Neural progenitor cell (in vitro differentiated cells): ENCODE measurements at regions not wholly inside any gene's neighbourhood (a gene's known extent, or its start where the extent isn't known, plus 50 kb on each side); places are given as distances from the start of the nearest gene placed in this dataset.

Experiments used
- DNase-seq: peaks from one replicate; pipeline ENCODE4 v3.0.0-alpha.2; 2016; ENCODE audit warnings: low spot score
- H2AFZ ChIP-seq: fragments of 200-600 bp; sonication (generic); replicated peaks from 2 replicates; pipeline ENCODE4 v1.6.1; 2016; ENCODE audit warnings: antibody characterized with exemption
- H3F3A ChIP-seq: fragments of 200-600 bp; sonication (generic); 2 replicates; pipeline ENCODE4 v1.6.1; 2016; ENCODE audit warnings: antibody characterized with exemption, low read depth
- H3K27ac ChIP-seq: fragments of 200-600 bp; sonication (generic); 2 replicates; pipeline ENCODE4 v1.5.1; 2016; ENCODE audit warnings: mild to moderate bottlenecking
- H3K27me3 ChIP-seq: fragments of 200-600 bp; sonication (generic); 2 replicates; pipeline ENCODE4 v1.6.1; 2016; ENCODE audit warnings: mild to moderate bottlenecking, moderate library complexity
- H3K36me3 ChIP-seq: fragments of 200-600 bp; sonication (generic); 2 replicates; pipeline ENCODE4 v1.5.1; 2016
- H3K4me1 ChIP-seq: fragments of 200-600 bp; sonication (generic); 2 replicates; pipeline ENCODE4 v1.6.1; 2016; ENCODE audit warnings: mixed run types
- H3K4me2 ChIP-seq: fragments of 200-600 bp; sonication (generic); 2 replicates; pipeline ENCODE4 v1.6.1; 2016
- H3K4me3 ChIP-seq: fragments of 200-600 bp; sonication (generic); 2 replicates; pipeline ENCODE4 v1.5.1; 2016
- H3K79me2 ChIP-seq: fragments of 200-600 bp; sonication (generic); 2 replicates; pipeline ENCODE4 v1.6.1; 2016; ENCODE audit warnings: low read depth
- H3K9ac ChIP-seq: fragments of 200-600 bp; sonication (generic); 2 replicates; pipeline ENCODE4 v1.6.1; 2016
- H3K9me3 ChIP-seq: fragments of 200-600 bp; sonication (generic); 2 replicates; pipeline ENCODE4 v1.5.1; 2016; ENCODE audit warnings: low read depth
- H4K20me1 ChIP-seq: fragments of 200-600 bp; sonication (generic); 2 replicates; pipeline ENCODE4 v1.6.1; 2016; ENCODE audit warnings: low read depth
- H3K27ac Mint-ChIP-seq: 3 replicates; pipeline ENCODE4 v1.8.0; 2021; ENCODE audit warnings: mixed read lengths
- H3K27me3 Mint-ChIP-seq: 2 replicates; pipeline ENCODE4 v1.8.0; 2022; ENCODE audit warnings: low read depth, mild to moderate bottlenecking, inconsistent platforms, moderate library complexity, mixed read lengths; ENCODE audit not compliant: insufficient read depth
- H3K36me3 Mint-ChIP-seq: 3 replicates; pipeline ENCODE4 v1.8.0; 2021; ENCODE audit warnings: mixed read lengths
- H3K4me1 Mint-ChIP-seq: 3 replicates; pipeline ENCODE4 v1.8.0; 2021; ENCODE audit warnings: mixed read lengths
- H3K4me3 Mint-ChIP-seq: 3 replicates; pipeline ENCODE4 v1.8.0; 2021; ENCODE audit warnings: mild to moderate bottlenecking, moderate library complexity, mixed read lengths
- H3K9me3 Mint-ChIP-seq: 3 replicates; pipeline ENCODE4 v1.8.0; 2020; ENCODE audit warnings: mixed read lengths
- CTCF ChIP-seq: fragments of 200-600 bp; sonication (generic); IDR thresholded peaks from 2 replicates; pipeline ENCODE4 v1.5.1; 2017; ENCODE audit warnings: antibody characterized with exemption, mild to moderate bottlenecking
- EZH2 ChIP-seq: fragments of 200-600 bp; sonication (generic); IDR thresholded peaks from 2 replicates; pipeline ENCODE4 v1.6.1; 2017; ENCODE audit warnings: antibody characterized with exemption, mild to moderate bottlenecking, moderate library complexity
- EZH2phosphoT487 ChIP-seq: fragments of 200-600 bp; sonication (generic); IDR thresholded peaks from 2 replicates; pipeline ENCODE4 v1.6.1; 2017; ENCODE audit warnings: antibody characterized with exemption

- no peak for DNase-seq
- Histone ChIP-seq H3K27ac (no peak overlapping the region), H3K4me1 (no peaks in the 10 kb centered on the region), H3F3A (no peaks in the 10 kb centered on the region), H4K20me1 (no peaks in the 10 kb centered on the region), H3K4me3 (no peak overlapping the region), H3K9me3 (no peaks in the 10 kb centered on the region), H3K9ac (no peak overlapping the region), H3K36me3 (no peaks in the 10 kb centered on the region), H3K4me2 (no peak overlapping the region), H3K27me3 (no peaks in the 10 kb centered on the region), H3K79me2 (no peaks in the 10 kb centered on the region), H2AFZ (no peak overlapping the region)
- Mint-ChIP-seq H3K27me3 (no peaks in the 10 kb centered on the region), H3K4me3 (no peak overlapping the region), H3K4me1 (no peaks in the 10 kb centered on the region), H3K9me3 (no peaks in the 10 kb centered on the region), H3K27ac (no peak overlapping the region), H3K36me3 (no peaks in the 10 kb centered on the region)
- TF ChIP-seq EZH2 (no peak), EZH2phosphoT487 (no peak), CTCF (no peak)
Observed at GRCh38 chr4:13207226-13207625, 276.9 kb downstream of the RAB28 start.

GRCh38 chr4:13203101-13203500, 281.0 kb downstream of the RAB28 start:
- Histone ChIP-seq H3F3A (no peaks in the 10 kb centered on the region), H2AFZ (no peak overlapping the region), H3K4me3 (no peak overlapping the region), H4K20me1 (no peaks in the 10 kb centered on the region), H3K79me2 (no peaks in the 10 kb centered on the region), H3K27ac (no peak overlapping the region), H3K27me3 (no peaks in the 10 kb centered on the region), H3K4me1 (no peaks in the 10 kb centered on the region), H3K9me3 (no peaks in the 10 kb centered on the region), H3K9ac (no peak overlapping the region), H3K4me2 (no peak overlapping the region), H3K36me3 (no peaks in the 10 kb centered on the region)
- TF ChIP-seq CTCF: no peak
- TF ChIP-seq EZH2: no peak
- no peak for TF ChIP-seq EZH2phosphoT487
- Mint-ChIP-seq H3K4me1 (peaks cover 2% of the 10 kb centered on the region), H3K4me3 (no peak overlapping the region), H3K27ac (no peak overlapping the region), H3K27me3 (no peaks in the 10 kb centered on the region), H3K36me3 (no peaks in the 10 kb centered on the region), H3K9me3 (no peaks in the 10 kb centered on the region)
- no peak for DNase-seq

- H3K9me3 ChIP-seq: no peaks in the 10 kb centered on the region
- no peak overlapping the region for H3K4me2 ChIP-seq
- TF ChIP-seq CTCF: no peak
- H3K9ac ChIP-seq: no peak overlapping the region
- H3K27ac Mint-ChIP-seq: no peak overlapping the region
- no peaks in the 10 kb centered on the region for H3K27me3 ChIP-seq
- H3K36me3 ChIP-seq: no peaks in the 10 kb centered on the region
- H3K36me3 Mint-ChIP-seq: no peaks in the 10 kb centered on the region
- H3K4me3 ChIP-seq: no peak overlapping the region
- H3K4me1 ChIP-seq: no peaks in the 10 kb centered on the region
- H3K4me3 Mint-ChIP-seq: no peak overlapping the region
- H2AFZ ChIP-seq: no peak overlapping the region
- no peaks in the 10 kb centered on the region for H3K9me3 Mint-ChIP-seq
- H3K4me1 Mint-ChIP-seq: peaks cover 2% of the 10 kb centered on the region
- H3K27me3 Mint-ChIP-seq: no peaks in the 10 kb centered on the region
- H4K20me1 ChIP-seq: no peaks in the 10 kb centered on the region
- H3F3A ChIP-seq: no peaks in the 10 kb centered on the region
- H3K27ac ChIP-seq: no peak overlapping the region
- DNase-seq: no peak
- no peaks in the 10 kb centered on the region for H3K79me2 ChIP-seq
Observed at GRCh38 chr4:13202701-13203100, 281.4 kb downstream of the RAB28 start.

- H4K20me1 ChIP-seq: no peaks in the 10 kb centered on the region
- no peaks in the 10 kb centered on the region for H3K9me3 ChIP-seq
- no peak overlapping the region for H2AFZ ChIP-seq
- peaks cover 2% of the 10 kb centered on the region for H3K4me1 Mint-ChIP-seq
- H3K9ac ChIP-seq: no peak overlapping the region
- no peak overlapping the region for H3K4me2 ChIP-seq
- DNase-seq: no peak
- TF ChIP-seq CTCF (no peak), EZH2 (no peak), EZH2phosphoT487 (no peak)
- no peaks in the 10 kb centered on the region for H3K27me3 ChIP-seq
- no peaks in the 10 kb centered on the region for H3F3A ChIP-seq
- H3K4me3 ChIP-seq: no peak overlapping the region
- no peaks in the 10 kb centered on the region for H3K36me3 Mint-ChIP-seq
- H3K79me2 ChIP-seq: no peaks in the 10 kb centered on the region
- no peak overlapping the region for H3K4me3 Mint-ChIP-seq
- no peak overlapping the region for H3K27ac Mint-ChIP-seq
- no peaks in the 10 kb centered on the region for H3K4me1 ChIP-seq
- H3K27me3 Mint-ChIP-seq: no peaks in the 10 kb centered on the region
- H3K27ac ChIP-seq: no peak overlapping the region
- no peaks in the 10 kb centered on the region for H3K36me3 ChIP-seq
- no peaks in the 10 kb centered on the region for H3K9me3 Mint-ChIP-seq
Observed at GRCh38 chr4:13201241-13201640, 282.9 kb downstream of the RAB28 start.
